ENCODE measurements at regions not wholly inside any gene's neighbourhood (a gene's known extent, or its start where the extent isn't known, plus 50 kb on each side); places are given as distances from the start of the nearest gene placed in this dataset.

DNA sequence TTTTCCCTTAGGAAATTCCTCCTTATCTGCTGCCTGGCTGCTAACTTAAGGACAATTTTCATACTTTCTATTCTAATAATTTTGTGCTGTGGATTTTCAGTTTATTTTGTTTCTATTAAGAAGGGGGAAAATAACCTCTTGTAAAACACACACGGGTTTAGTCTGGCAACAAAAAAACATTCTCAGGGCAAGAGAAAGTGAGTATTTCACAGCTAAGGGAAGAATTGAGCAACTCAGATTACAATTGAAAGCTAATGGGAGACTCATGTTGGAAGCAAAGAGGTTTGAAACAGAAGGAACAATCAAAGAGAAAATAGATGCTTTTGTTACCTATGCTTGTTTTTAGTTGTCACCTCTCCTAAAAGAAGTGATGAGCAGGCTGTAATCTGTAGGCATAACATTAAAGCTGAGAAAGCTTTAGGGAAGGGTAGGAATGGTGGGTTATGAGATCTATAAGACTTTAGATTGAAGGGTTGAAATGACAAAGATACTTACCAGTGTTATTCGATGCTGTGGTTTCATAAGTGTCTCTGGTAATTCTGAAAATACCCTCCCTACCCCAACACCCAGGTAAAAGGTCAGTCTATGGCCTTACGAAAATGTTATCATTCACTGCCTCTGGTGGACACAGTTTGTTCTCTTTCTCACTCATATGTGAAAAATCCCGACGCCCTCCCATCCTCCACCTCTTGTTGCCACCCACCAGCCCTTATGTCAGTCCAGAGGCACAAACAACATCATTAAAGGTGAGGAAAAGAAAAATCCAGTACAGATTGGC is 510.9 kb downstream of the TXNL1 start:
- DNase-seq (ENCODE audit: low spot score) = no peak

GRCh38 chr18:56124186-56124585 is 514.2 kb downstream of the TXNL1 start:
- DNase-seq (ENCODE audit: low spot score) = no peak

- DNase-seq (ENCODE audit: low spot score) = no peak
These were observed 516.7 kb downstream of the TXNL1 start for GRCh38 chr18:56121669-56122068.

DNA sequence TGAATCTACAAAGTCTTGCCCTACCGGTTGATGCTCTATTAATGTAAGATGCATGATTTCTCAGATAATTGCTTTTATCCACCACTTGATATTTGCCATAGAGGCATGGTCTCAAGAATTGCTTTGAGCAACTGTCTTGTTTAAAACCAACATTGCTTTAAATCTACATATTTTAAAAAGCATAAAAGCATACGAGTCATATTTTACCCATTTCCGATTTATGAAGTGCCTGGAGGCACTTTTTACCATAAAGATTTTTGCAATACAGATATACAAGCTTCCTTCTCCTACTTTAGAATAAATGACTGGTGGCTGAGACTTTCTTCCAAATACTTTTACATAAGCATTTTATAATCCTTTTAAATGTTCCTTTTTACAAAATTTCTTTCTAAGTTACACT is 517.6 kb downstream of the TXNL1 start:
- DNase-seq (ENCODE audit: low spot score) = no peak

DNA sequence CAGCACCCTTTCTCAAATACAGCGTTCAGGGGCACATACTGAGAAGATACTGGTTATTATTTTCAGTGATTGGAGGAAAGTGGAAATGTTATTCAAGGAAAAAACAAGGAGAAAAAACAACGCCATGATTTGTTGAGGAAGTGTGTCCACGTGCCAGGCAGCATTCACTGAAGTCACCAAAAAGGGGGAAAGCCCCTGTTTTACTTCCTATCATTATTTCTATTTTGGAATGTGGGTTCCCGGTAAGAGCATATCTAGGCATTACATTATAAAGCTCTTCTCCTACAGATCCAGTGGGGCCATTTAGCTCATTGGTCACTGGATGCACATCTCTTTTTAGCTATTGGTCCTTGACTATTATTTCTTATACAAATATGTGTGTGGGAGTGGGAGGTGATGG is 518.7 kb downstream of the TXNL1 start:
- DNase-seq (ENCODE audit: low spot score) = no peak

GRCh38 chr18:56118422-56118821 is 520.0 kb downstream of the TXNL1 start:
- no peak for DNase-seq (ENCODE audit: low spot score)

DNA sequence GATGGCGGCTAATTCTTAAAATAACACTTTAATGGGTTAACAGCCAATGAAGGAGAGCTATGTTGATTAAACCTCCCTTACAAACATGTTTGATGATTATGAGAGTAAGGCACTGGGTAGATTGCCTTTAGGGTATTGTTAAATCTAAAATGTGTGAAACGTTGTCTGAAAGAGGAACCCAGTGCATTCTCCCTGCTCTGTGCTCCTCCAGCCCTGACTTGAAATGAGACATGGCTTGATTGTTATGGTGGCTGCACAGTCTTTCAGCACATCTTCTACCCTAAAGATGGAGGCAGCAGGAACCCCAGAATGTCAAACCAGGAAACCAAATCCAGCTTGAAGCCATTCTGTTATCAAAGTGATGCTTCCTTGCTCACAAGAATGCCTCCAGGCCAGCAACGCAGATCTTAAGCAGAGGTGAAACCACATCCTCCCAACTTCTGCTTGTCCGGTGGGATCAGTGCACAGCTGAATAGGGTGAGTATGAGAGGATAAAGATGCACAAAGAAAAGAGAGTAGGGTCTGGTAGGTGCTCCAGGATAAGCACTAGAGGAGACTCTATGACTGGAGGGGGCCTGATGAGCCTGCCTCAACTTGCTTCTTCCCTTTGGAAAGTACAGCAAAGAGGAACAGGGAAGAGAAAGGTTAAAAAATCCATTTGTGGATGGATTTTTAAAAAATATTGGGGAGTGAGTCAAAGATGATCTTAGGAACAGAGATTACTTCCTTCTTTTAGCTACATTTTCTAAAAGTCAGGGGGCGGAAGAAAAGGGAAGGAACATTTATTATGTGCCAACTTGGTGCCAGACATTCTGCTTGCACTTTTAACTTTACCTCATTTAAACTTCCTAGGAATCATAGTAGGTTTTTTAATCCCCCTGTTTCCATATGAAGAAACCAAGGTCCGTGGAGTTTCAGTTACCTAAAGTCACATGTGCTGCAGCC is 523.0 kb downstream of the TXNL1 start:
- no peak for DNase-seq (ENCODE audit: low spot score)

GRCh38 chr18:56112984-56113383 is 525.0 kb upstream of the TCF4 start:
- DNase-seq (ENCODE audit: low spot score) = no peak

DNA sequence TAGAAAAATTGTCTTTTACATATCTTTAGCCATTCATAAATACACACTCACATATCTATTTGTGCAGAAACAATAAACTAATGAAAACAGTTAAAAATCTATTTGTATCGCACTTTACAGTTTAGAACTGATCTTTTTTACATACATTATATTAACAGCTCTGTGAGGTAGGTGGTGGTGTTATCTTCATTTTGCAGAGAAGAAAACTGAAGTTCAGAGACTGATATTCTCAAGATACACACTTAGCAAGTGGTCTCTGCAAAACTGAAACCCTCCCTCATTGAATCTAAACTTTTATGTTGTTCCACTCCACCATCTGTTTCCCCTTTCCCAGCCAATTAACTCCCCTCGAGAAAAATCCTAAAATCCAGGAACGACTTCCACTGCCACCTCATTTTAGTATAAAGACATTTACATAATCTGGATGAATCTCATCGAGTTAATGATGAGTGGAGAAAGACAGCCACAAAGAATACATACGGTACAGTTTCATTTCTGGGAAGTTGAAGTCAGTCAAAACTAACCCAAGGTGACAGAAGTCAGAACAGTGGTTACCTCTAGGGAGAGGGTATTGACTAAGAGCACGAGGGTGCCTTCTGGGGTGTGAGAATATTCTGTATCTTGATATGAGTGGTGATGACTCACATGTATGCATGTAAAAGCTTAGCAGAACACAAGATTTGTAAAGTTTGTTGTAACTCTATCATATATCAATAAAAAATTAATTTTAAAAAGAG is 524.2 kb upstream of the TCF4 start:
- DNase-seq (ENCODE audit: low spot score) = no peak

DNA sequence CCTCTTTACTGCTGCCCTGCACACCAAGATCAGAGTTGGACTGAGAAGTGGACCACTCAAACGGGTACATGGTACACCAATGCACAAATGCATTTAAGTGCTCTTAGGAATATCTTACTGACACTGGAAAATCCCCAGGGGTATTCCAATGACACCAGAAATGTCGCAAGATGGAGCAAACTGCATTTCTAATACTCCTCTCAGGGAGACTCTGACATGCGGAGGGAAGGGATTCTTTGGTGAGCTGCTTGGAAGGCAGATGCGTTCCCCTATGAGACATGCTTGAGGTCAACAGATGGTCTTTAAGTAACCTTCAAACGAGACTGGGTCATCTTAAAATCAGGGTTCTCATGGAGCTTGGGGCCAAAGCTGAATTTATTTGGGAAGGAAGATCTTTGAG is 521.8 kb upstream of the TCF4 start:
- DNase-seq (ENCODE audit: low spot score) = no peak

DNA sequence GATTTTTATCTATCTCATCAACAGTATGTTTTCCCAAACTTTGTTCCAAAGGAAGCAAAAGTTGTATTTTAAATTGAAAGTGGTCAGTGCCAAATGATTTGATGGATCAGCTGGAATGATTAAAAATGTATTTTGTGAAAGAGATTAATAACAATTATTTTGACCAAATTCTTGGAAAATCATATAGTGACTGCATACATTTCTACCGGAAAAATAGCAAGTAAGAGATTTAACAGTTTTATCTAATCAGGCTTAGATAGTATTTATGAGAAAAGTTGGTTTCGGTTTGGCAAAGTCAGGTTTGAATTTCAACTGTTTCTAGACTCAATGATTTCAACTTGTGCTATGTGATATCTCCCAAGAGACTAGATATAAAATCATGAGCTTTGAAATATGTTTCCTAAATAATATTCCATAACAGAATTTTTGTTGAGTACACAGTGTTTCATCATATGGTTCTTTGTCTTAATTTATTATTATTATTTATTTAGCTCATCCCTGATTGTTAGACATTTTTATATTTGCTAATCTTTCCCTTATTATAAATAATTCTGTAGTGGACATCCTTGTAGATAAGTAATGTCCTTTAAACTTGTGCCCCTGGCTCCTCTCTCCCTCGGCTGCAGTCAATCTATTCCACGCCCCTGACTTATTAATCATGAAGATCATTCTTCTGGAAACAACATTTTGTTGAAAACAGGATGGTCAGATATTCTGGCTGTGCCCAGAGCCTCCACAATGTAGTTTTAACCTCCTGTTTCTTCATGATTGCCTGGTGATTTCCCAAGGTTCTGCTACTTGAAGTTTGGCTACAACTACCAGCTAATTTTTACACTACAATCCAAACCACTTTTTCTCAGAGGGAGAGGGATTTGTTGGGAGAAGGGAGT is 520.7 kb upstream of the TCF4 start:
- DNase-seq (ENCODE audit: low spot score) = no peak

- no peak for DNase-seq (ENCODE audit: low spot score)
These were observed 520.0 kb upstream of the TCF4 start for GRCh38 chr18:56107821-56108477.

GRCh38 chr18:56100090-56100722 is 512.2 kb upstream of the TCF4 start:
- no peak for DNase-seq (ENCODE audit: low spot score)

DNA sequence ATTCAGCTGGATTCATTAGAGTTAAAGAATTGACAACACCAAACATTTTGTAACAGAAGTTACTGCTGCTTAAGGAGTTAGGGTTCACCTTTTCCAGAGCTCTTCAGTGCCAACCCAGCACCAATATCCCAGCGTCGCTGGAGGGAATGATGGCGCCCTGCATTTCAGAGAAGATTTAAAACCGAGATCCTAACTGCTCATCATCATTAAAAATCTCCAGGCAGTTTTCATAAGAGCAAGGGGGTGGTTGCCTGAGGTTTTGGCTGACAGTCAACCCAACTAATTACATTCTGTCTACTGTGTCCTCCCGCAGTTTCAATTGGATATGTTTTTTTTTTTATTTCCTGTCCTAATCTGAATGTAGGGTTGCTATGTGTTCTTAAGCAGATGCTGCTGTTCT is 509.6 kb upstream of the TCF4 start:
- DNase-seq (ENCODE audit: low spot score) = no peak

DNA sequence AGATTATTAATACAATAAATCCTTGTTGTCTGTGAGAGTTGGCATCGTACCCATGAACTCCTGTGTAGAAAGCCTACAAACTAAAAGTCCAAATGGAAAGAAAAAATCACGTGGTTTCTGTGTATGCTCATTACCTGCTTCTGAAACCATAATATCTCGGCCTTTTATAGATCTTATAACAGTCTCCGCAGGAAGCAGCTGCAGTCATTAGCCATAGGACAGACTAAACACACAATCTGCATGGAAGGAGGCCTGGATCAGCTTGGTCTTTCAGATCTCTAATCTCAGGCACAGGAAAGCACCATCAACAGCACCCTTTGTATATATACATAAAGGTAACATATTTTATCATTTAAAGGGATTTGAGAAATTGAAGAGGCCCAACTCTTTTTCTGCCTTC is 508.9 kb upstream of the TCF4 start:
- no peak for DNase-seq (ENCODE audit: low spot score)

- no peak for DNase-seq (ENCODE audit: low spot score)
These were observed 501.7 kb upstream of the TCF4 start for GRCh38 chr18:56089612-56090258.

- DNase-seq (ENCODE audit: low spot score) = no peak
These were observed 498.8 kb upstream of the TCF4 start for GRCh38 chr18:56086786-56087185.

DNA sequence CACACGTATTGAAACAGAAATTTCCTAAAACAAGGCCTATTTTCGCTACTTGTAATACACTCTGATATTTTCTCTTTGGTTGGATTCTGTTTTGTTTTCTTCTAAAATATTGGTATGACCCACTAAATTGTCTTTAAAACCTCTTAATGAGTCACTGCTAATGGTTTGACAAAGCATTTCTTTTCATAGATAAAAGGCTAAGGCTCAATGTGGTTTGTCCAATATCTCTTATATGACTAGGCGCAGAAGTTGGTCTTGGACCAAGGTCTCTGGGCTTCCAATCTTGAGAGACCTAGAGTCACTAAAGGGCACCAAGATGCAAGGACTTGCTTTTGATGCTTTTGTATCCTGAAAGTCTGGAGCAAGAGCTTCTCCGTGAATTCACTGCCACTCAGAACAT is 498.2 kb upstream of the TCF4 start:
- DNase-seq (ENCODE audit: low spot score) = no peak

DNA sequence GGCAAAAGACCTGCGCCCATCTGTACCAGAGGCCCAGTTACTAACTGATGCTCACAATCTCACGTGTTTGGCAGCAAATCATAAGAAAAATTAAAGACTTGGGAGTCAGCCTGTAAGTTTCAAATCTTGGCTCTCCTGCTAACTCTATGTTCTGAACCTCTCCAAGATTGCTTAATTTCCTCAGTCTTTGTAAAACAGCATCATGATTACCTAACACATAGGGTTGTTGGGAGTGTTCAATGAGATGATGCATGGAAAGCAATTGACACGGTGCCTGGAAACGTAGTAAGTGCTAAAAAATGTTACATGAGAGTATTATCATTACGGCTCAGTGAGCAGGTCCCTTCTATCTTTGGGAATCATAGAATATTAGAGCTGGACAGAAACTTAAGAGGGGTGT is 497.6 kb upstream of the TCF4 start:
- DNase-seq (ENCODE audit: low spot score) = no peak

All from HuH-7.5 (cell line).